ENCODE measurements at regions not wholly inside any gene's neighbourhood (a gene's known extent, or its start where the extent isn't known, plus 50 kb on each side); places are given as distances from the start of the nearest gene placed in this dataset.
"Not testable (repeated sequence)": the region's sequence is repeated elsewhere in the genome, so short reads cannot be mapped to it uniquely, and the experiment has no call there.

GRCh38 chr1:69103705-69104385 lies 463.9 kb upstream of the LRRC7 start:
- H3K4me3 ChIP-seq, result no peak overlapping the region
- WGBS, 2 donors (ENCODE audit: low coverage in 1 of 2), result 68 to 90% methylated on average over 1 to 2 of the region's 2 CpGs
- peaks cover 0 to 15% (median 0%) of the 10 kb centered on the region in 3 donors for H3K9me3 ChIP-seq
- no peak overlapping the region for H3K27ac ChIP-seq
- no peaks in the 10 kb centered on the region for H3K4me1 ChIP-seq
- H3K27me3 ChIP-seq, result no peaks in the 10 kb centered on the region
- no peak for ATAC-seq
- no peaks in the 10 kb centered on the region for H3K36me3 ChIP-seq
- TF ChIP-seq EP300 (IDR thresholded peaks at IDR 0.05), result no peak
- TF ChIP-seq POLR2AphosphoS5 (IDR thresholded peaks at IDR 0.05), result no peak
- TF ChIP-seq CTCF (IDR thresholded peaks at IDR 0.05), result no peak
- TF ChIP-seq POLR2A (IDR thresholded peaks at IDR 0.05), result no peak

GRCh38 chr1:69104894-69105293 lies 462.8 kb upstream of the LRRC7 start:
- Histone ChIP-seq H3K4me1 (no peaks in the 10 kb centered on the region), H3K4me3 (no peak overlapping the region), H3K27me3 (no peaks in the 10 kb centered on the region), H3K9me3 (peaks cover 0 to 15% (median 0%) of the 10 kb centered on the region in 3 donors), H3K27ac (no peak overlapping the region), H3K36me3 (no peaks in the 10 kb centered on the region)
- TF ChIP-seq POLR2AphosphoS5 (IDR thresholded peaks at IDR 0.05) (no peak), POLR2A (IDR thresholded peaks at IDR 0.05) (no peak), EP300 (IDR thresholded peaks at IDR 0.05) (no peak), CTCF (IDR thresholded peaks at IDR 0.05) (no peak)
- ATAC-seq, result no peak

- 95 to 97% methylated on average over 4 of the region's 4 CpGs for WGBS, 2 donors (ENCODE audit: low coverage in 1 of 2)
- no peak for ATAC-seq
Measured at GRCh38 chr1:69109277-69109676, 458.4 kb upstream of the LRRC7 start.

GRCh38 chr1:69110851-69111250 lies 456.9 kb upstream of the LRRC7 start:
- no peak overlapping the region for H3K27ac ChIP-seq
- TF ChIP-seq POLR2A (IDR thresholded peaks at IDR 0.05) (no peak), POLR2AphosphoS5 (IDR thresholded peaks at IDR 0.05) (no peak), EP300 (IDR thresholded peaks at IDR 0.05) (no peak), CTCF (IDR thresholded peaks at IDR 0.05) (no peak)
- H3K4me3 ChIP-seq, result no peak overlapping the region
- no peaks in the 10 kb centered on the region for H3K9me3 ChIP-seq
- H3K36me3 ChIP-seq, result no peaks in the 10 kb centered on the region
- WGBS, 2 donors (ENCODE audit: low coverage in 1 of 2), result 86% methylated on average over 1 of the region's 1 CpG
- H3K27me3 ChIP-seq, result no peaks in the 10 kb centered on the region
- H3K4me1 ChIP-seq, result no peaks in the 10 kb centered on the region
- ATAC-seq, result no peak

More at GRCh38 chr1:69109277-69109676, 458.4 kb upstream of the LRRC7 start:
- TF ChIP-seq POLR2A (IDR thresholded peaks at IDR 0.05), result no peak
- TF ChIP-seq CTCF (IDR thresholded peaks at IDR 0.05), result no peak
- no peak for TF ChIP-seq POLR2AphosphoS5 (IDR thresholded peaks at IDR 0.05)
- TF ChIP-seq EP300 (IDR thresholded peaks at IDR 0.05), result no peak
- Histone ChIP-seq H3K27me3 (no peaks in the 10 kb centered on the region), H3K4me1 (no peaks in the 10 kb centered on the region), H3K9me3 (no peaks in the 10 kb centered on the region), H3K27ac (no peak overlapping the region), H3K36me3 (no peaks in the 10 kb centered on the region), H3K4me3 (no peak overlapping the region)

GRCh38 chr1:69120126-69120741 lies 447.5 kb upstream of the LRRC7 start:
- H3K27me3 ChIP-seq, H3K4me3 ChIP-seq, H3K36me3 ChIP-seq, H3K27ac ChIP-seq, ATAC-seq, H3K4me1 ChIP-seq, H3K9me3 ChIP-seq: not testable (repeated sequence)
- 87 to 89% methylated on average over 11 to 14 of the region's 24 CpGs for WGBS, 2 donors (ENCODE audit: low coverage in 1 of 2)

All from gastroesophageal sphincter (tissue), 4 donors.